ENCODE measurements at regions not wholly inside any gene's neighbourhood (a gene's known extent, or its start where the extent isn't known, plus 50 kb on each side); places are given as distances from the start of the nearest gene placed in this dataset.
A peak's percentile ranks its signal among the peaks of the same experiment; 100 is the strongest.

GRCh38 chr2:19677825-19678518 is 223.8 kb downstream of the TTC32 start:
- no peak for DNase-seq (ENCODE audit: low read depth in 2 of 2)
- TF ChIP-seq CTCF (IDR thresholded peaks at IDR 0.05; ENCODE audit: low read depth, low read length): no peak
- H3K4me3 ChIP-seq (replicated peaks in 1 of 2; ENCODE audit: low read depth in 2 of 2, low read length in 2 of 2): no peak overlapping the region

GRCh38 chr2:19677215-19677777 is 224.5 kb downstream of the TTC32 start:
- DNase-seq (ENCODE audit: low read depth in 2 of 2): no peak
- no peak for TF ChIP-seq CTCF (IDR thresholded peaks at IDR 0.05; ENCODE audit: low read depth, low read length)
- H3K4me3 ChIP-seq (replicated peaks in 1 of 2; ENCODE audit: low read depth in 2 of 2, low read length in 2 of 2): no peak overlapping the region

- H3K4me3 ChIP-seq (replicated peaks in 1 of 2; ENCODE audit: low read depth in 2 of 2, low read length in 2 of 2): no peak overlapping the region
- DNase-seq (ENCODE audit: low read depth in 2 of 2): no peak
- no peak for TF ChIP-seq CTCF (IDR thresholded peaks at IDR 0.05; ENCODE audit: low read depth, low read length)
Observed at GRCh38 chr2:19676770-19677169, 225.0 kb downstream of the TTC32 start.

- no peak for TF ChIP-seq CTCF (IDR thresholded peaks at IDR 0.05; ENCODE audit: low read depth, low read length)
- peak in 1 of 2 donors; percentile 23 for DNase-seq (ENCODE audit: low read depth in 2 of 2)
- no peak overlapping the region for H3K4me3 ChIP-seq (replicated peaks in 1 of 2; ENCODE audit: low read depth in 2 of 2, low read length in 2 of 2)
Observed at GRCh38 chr2:19675856-19676460, 225.8 kb downstream of the TTC32 start.

- no peak for TF ChIP-seq CTCF (IDR thresholded peaks at IDR 0.05; ENCODE audit: low read depth, low read length)
- H3K4me3 ChIP-seq (replicated peaks in 1 of 2; ENCODE audit: low read depth in 2 of 2, low read length in 2 of 2): no peak overlapping the region
- DNase-seq (ENCODE audit: low read depth in 2 of 2): no peak
Observed at GRCh38 chr2:19675003-19675629, 226.7 kb downstream of the TTC32 start.

- no peak overlapping the region for H3K4me3 ChIP-seq (replicated peaks in 1 of 2; ENCODE audit: low read depth in 2 of 2, low read length in 2 of 2)
- no peak for DNase-seq (ENCODE audit: low read depth in 2 of 2)
- TF ChIP-seq CTCF (IDR thresholded peaks at IDR 0.05; ENCODE audit: low read depth, low read length): no peak
Observed at GRCh38 chr2:19674051-19675002, 227.5 kb downstream of the TTC32 start.
